ENCODE measurements at regions not wholly inside any gene's neighbourhood (a gene's known extent, or its start where the extent isn't known, plus 50 kb on each side); places are given as distances from the start of the nearest gene placed in this dataset.

- H3K27ac ChIP-seq, result peak overlapping the region; percentile 70 to 75
- no peaks in the 10 kb centered on the region for H3K27me3 ChIP-seq
- intact Hi-C loops (cut with DNase I), result loop anchor here (2.0 kb wide), 3 partner anchors 62 to 182 kb away; no protein-coding TSS in a partner anchor
- peak overlapping the region in 1 of 2 donors; percentile 30 for H3K4me3 ChIP-seq
- H3K36me3 ChIP-seq, result no peaks in the 10 kb centered on the region
- H3K9me3 ChIP-seq, result no peaks in the 10 kb centered on the region
- DNase-seq (ENCODE audit: low spot score in 2 of 2), result peak in 1 of 2 donors; percentile 77
- peaks cover 0 to 10% of the 10 kb centered on the region in 2 donors for H3K4me1 ChIP-seq
- no peak for TF ChIP-seq CTCF (IDR thresholded peaks at IDR 0.05)
These were observed 60.8 kb upstream of the ARHGEF26 start for GRCh38 chr3:154060238-154061000.

GRCh38 chr3:154061001-154061370 is 60.2 kb upstream of the ARHGEF26 start:
- TF ChIP-seq CTCF (IDR thresholded peaks at IDR 0.05), result no peak
- H3K36me3 ChIP-seq, result no peaks in the 10 kb centered on the region
- H3K4me3 ChIP-seq, result no peak overlapping the region
- no peak for DNase-seq (ENCODE audit: low spot score in 2 of 2)
- peaks cover 0 to 10% of the 10 kb centered on the region in 2 donors for H3K4me1 ChIP-seq
- intact Hi-C loops (cut with DNase I), result loop anchor here (2.0 kb wide), 3 partner anchors 62 to 182 kb away; no protein-coding TSS in a partner anchor
- no peaks in the 10 kb centered on the region for H3K9me3 ChIP-seq
- no peaks in the 10 kb centered on the region for H3K27me3 ChIP-seq
- peak overlapping the region; percentile 50 to 53 for H3K27ac ChIP-seq

- H3K9me3 ChIP-seq, result no peaks in the 10 kb centered on the region
- no peak for DNase-seq (ENCODE audit: low spot score in 2 of 2)
- H3K36me3 ChIP-seq, result no peaks in the 10 kb centered on the region
- TF ChIP-seq CTCF (IDR thresholded peaks at IDR 0.05), result no peak
- intact Hi-C loops (cut with DNase I), result no loop called here
- no peaks in the 10 kb centered on the region for H3K27me3 ChIP-seq
- no peak overlapping the region for H3K4me3 ChIP-seq
- H3K27ac ChIP-seq, result no peak overlapping the region
- peaks cover 0 to 10% of the 10 kb centered on the region in 2 donors for H3K4me1 ChIP-seq
These were observed 58.7 kb upstream of the ARHGEF26 start for GRCh38 chr3:154062513-154062912.

- H3K27ac ChIP-seq, result no peak overlapping the region
- no peak overlapping the region for H3K4me3 ChIP-seq
- no peak for DNase-seq (ENCODE audit: low spot score in 2 of 2)
- H3K9me3 ChIP-seq, result peaks cover 0 to 4% of the 10 kb centered on the region in 2 donors
- intact Hi-C loops (cut with DNase I), result no loop called here
- no peaks in the 10 kb centered on the region for H3K27me3 ChIP-seq
- H3K4me1 ChIP-seq, result no peaks in the 10 kb centered on the region
- no peaks in the 10 kb centered on the region for H3K36me3 ChIP-seq
- TF ChIP-seq CTCF (IDR thresholded peaks at IDR 0.05), result no peak
These were observed 50.0 kb upstream of the ARHGEF26 start for GRCh38 chr3:154071146-154071545.
